SIG-M5 treated with dmso at 0.1 percent for 504 hours (cell line): ENCODE measurements at regions not wholly inside any gene's neighbourhood (a gene's known extent, or its start where the extent isn't known, plus 50 kb on each side); places are given as distances from the start of the nearest gene placed in this dataset.

Experiments
- DNase-seq: peaks from one replicate; lab custom pipeline; 2025; ENCODE audit not compliant: unreplicated experiment; lab: John Stamatoyannopoulos, UW

DNA sequence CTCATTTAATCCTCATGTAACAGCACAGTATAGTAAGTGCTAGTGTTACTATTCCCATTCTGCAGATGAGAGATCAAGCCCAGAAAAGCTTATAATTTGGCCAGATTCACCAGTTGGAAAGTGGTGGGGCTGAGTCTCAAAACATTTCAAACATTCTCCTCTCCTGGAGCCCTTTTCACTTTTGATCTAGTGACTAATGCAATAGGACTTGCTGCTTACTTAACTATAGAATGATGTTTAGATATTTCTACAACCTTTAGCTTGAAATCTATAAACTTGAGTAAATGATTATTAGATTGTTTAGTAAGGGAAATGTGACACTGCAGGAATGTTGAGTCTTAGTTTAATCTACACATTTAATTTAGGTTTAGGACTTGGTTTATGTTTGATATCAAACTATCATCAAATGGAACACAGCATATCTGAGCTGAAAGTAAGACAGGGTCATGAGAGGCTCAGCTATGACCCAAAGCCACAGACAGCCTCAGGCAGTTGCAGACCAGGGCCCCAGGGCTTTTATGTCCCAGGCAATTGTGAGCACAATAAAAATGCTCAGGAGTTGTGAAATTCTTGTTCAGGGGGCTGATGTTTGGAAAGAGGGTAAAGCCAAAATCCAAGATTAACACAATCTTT lies 199.5 kb upstream of the HS3ST1 start:
- no peak for DNase-seq

DNA sequence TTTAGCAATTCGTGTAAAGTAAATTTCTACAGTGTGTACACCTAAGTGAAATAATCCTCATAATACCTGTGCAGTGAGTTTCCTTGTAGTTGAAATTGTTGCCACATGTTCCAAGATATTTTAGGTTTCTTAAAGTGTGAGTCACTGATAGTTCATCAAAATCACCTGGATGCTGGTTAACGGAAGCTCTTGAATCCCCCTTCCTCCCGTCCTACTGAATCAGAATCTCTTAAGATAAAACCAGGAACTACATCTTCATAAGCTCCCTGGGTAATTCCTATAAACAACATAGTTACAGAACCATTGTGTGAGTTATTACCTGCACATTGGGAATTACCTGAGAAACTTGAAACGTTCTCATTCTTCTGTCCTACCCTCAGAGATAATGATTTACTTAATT lies 197.4 kb upstream of the HS3ST1 start:
- no peak for DNase-seq

DNA sequence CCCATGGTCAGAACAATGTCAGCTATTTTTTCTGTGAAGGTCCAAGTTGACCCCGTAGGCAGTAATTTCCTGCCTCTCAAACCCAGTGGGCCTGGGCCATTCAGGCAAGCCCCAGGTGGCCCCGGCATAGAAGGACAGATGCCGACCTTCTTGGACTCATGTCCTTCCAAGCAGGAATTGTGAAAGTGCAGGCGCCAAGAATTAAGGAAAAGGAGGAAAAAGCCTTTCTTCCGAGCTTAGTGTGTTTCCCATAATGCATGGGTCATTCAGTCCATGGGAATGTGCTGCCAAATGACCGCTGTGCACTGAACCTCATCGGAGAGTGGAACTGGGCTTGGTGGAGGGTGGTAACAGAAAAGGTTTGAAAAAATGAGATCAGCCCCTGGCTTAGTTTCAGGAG lies 196.5 kb upstream of the HS3ST1 start:
- DNase-seq, result no peak

- DNase-seq, result no peak
Observed at GRCh38 chr4:11624370-11624769, 195.7 kb upstream of the HS3ST1 start.

DNA sequence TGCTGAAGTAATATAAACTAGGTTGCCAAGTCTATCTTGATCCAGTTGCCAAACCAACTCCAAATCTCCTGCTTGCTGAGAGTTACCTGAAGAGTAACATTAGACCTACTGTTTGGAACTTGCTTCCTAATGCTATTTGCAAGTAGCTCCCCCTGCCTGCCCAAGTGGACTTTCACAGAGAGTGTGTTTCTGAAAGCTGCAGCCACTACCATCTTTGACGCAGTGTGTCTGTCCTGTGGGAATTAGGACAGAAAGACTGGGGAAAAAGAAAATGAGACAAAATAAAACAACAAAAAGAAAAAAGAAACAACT lies 195.0 kb upstream of the HS3ST1 start:
- peak; percentile 0 for DNase-seq

GRCh38 chr4:11622961-11623725 lies 194.4 kb upstream of the HS3ST1 start:
- no peak for DNase-seq

GRCh38 chr4:11620861-11621260 lies 192.2 kb upstream of the HS3ST1 start:
- no peak for DNase-seq

- no peak for DNase-seq
Observed at GRCh38 chr4:11618666-11619282, 190.1 kb upstream of the HS3ST1 start.

- DNase-seq, result no peak
Observed at GRCh38 chr4:11616856-11617255, 188.2 kb upstream of the HS3ST1 start.

DNA sequence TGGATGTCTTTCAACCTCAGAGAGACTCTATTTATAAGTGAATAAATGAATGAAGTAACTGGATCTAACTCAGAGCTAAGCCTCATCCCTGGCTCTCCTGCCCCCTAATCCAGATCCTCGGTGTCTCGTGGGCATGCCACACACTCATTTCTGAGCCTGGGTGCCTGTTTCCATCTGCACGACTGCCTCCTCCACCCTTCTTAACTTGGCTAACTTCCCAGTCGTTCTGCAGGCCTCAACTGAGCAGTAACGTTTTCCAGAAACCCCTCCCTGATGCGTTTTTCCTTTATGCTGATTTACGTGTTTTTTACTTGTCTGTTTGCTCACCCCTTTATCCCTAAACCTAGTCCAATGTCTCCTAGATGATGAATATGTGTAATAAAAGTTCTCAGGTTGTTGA lies 186.9 kb upstream of the HS3ST1 start:
- DNase-seq, result no peak

DNA sequence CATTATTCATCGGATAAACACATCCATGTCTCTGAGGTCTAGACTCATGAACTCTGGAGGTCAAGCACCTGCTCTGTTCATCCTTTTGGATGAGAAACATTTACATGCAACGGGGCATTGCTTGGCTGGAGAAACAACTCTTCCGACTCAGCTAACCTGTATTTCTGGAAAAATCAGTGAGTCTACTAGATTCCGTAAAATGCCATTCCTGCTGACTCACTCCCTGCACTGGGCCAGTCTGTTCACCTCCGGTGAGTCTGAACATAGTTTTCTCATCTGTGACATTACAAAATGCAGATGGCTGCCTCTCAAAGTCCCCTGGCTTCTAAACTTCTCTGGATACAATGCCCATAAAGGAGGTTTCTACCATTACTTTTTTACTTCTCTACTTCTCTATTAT lies 185.7 kb upstream of the HS3ST1 start:
- peak; percentile 59 for DNase-seq

DNA sequence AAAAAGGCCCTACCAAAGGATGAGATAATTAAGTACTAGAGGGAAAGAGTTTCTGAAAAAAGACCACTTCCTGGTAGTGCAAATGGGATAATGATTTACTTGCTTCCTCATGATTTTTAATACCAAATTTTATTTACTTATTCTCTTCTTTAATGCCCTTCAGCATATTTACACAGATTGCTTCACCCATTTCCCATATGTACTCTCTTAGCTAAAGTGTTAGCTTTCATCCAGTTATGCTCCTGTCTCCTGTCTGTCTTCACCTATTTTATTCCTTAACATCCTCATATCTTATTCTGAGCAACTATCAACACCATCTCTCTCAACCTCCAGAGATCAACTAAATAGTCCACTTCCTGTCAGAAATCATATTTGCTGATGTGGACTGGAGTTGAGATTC lies 183.2 kb upstream of the HS3ST1 start:
- DNase-seq, result no peak

- no peak for DNase-seq
Observed at GRCh38 chr4:11609751-11610150, 181.1 kb upstream of the HS3ST1 start.

GRCh38 chr4:11608992-11609391 lies 180.3 kb upstream of the HS3ST1 start:
- DNase-seq, result no peak

- DNase-seq, result no peak
Observed at GRCh38 chr4:11606078-11606477, 177.4 kb upstream of the HS3ST1 start.

DNA sequence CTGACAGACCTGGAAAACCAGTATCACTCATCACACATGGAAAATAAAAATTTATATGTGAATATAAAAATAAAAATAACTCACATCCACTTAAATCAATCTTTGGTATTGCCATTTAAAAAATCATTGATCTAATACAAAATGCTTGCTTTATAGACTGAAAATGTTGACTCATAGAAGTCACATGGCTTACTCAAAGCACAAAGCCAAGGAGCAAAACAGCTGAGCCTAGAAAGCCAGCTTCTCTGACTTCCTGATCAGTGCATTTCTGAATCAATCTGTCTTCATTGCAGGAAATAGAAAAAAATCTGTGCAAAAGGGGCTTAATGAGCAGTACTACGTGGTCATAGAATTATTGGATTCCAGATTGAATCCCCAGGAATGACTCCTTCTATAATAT lies 176.9 kb upstream of the HS3ST1 start:
- DNase-seq, result no peak

DNA sequence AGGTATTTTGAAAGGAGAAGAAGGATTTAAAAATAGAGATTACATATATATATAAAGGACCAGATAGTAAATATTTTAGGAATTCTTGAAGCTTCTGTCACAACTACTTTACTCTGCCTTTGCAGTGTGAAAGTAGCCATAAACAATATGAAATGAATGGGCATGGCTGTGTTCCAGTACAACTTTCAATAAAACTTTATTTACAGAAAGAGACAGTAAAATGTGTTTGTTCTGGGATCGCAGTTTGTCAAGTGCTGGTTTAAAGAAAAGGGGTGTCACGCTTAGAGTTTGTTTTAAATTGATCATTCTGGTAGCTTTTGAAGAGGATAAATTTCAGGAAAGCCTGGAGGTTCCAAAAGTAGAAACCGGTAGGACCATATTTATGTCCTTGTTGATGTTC lies 176.1 kb upstream of the HS3ST1 start:
- DNase-seq, result no peak

DNA sequence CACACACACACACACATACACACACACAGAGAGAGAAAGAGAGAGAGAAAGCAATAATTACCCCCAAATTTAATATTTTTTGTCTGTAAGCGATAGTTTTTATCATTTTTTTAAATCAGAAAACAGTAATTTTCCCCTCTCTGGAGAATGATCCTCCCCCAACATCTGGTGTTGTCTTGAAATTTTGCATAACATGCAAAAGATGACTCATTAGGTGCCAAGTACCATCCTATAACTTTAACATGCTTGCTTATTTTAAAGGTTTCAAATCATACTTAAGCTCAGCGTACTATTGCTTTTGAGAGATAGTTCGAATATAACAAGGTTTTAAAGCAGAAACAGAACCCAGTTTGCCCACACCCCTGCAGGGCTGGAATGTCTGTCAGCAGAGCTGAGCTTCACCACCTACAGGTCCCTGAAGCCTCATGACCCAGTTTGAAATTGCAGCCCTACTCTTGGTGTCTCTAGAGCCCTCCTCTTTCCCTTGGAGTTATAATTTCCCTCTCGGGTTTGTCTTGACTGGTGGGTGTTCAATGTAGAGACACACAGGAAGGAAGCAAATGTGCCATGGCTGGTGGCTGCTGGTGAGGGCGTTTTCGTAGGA lies 175.0 kb upstream of the HS3ST1 start:
- DNase-seq, result no peak

- DNase-seq, result no peak
Observed at GRCh38 chr4:11602606-11603340, 174.1 kb upstream of the HS3ST1 start.

DNA sequence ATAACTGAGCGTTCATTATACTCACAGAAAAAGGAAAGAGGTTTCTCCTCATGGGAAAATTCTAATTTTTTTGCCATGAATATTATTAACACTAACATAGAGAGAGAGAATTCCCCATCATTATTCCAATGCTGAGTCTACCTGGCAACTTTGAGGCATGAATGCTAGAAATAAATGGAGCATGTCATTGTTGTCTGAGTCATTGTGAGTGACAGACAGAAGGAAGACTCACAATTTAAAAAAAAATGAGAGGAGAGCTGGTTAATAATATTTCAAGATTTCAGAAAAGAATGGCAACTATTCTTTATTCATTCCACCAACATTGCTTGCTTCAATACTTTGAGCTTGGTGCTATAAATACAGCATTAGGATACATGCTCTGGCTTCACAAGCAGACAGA lies 170.4 kb upstream of the HS3ST1 start:
- DNase-seq, result no peak

- DNase-seq, result no peak
Observed at GRCh38 chr4:11598591-11598990, 169.9 kb upstream of the HS3ST1 start.

DNA sequence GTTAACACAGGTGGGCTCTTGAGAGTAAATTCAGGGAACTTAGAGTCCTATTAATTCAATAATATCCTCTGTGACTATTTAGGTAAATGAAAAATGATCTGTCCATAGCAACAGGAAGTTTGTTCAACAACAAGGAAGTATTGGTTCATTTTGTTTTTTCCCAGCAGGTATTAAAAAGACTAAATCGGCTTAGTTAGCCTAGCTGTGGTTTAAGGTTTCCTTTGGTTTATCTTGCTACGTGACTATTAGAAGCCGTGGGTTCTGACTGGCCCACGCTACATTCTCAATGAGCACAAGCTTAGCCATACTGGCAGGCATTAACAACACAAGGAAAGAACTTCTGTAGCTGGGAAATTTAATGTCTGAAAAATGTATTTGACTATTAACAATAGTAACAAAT lies 168.8 kb upstream of the HS3ST1 start:
- no peak for DNase-seq
